ENCODE measurements at regions not wholly inside any gene's neighbourhood (a gene's known extent, or its start where the extent isn't known, plus 50 kb on each side); places are given as distances from the start of the nearest gene placed in this dataset.

- no peak for TF ChIP-seq CTCF (IDR thresholded peaks at IDR 0.05; ENCODE audit: extremely low read depth, low read depth, low read length)
- Histone ChIP-seq H3K36me3 (ENCODE audit: insufficient read depth, low read length) (no peaks in the 10 kb centered on the region), H3K4me1 (ENCODE audit: insufficient read depth, low read length) (peaks cover 13% of the 10 kb centered on the region), H2AFZ (ENCODE audit: low read length) (no peak overlapping the region), H3K9me3 (ENCODE audit: low read depth, low read length) (no peaks in the 10 kb centered on the region), H3K27me3 (ENCODE audit: insufficient read depth, low read length) (peaks cover 6% of the 10 kb centered on the region), H3K27ac (ENCODE audit: low read depth, low read length) (no peak overlapping the region), H3K79me2 (ENCODE audit: insufficient read depth, low read length) (no peaks in the 10 kb centered on the region), H3K4me2 (ENCODE audit: insufficient read depth, low read length) (no peak overlapping the region), H4K20me1 (ENCODE audit: insufficient read depth, low read length) (no peaks in the 10 kb centered on the region), H3K4me3 (ENCODE audit: insufficient read depth, low read length) (no peak overlapping the region)
- DNase-seq (ENCODE audit: insufficient read length, low spot score, missing footprints) = no peak
Observed at GRCh38 chr17:65362826-65363225, 198.6 kb downstream of the AXIN2 start.

- Histone ChIP-seq H3K79me2 (ENCODE audit: insufficient read depth, low read length) (no peaks in the 10 kb centered on the region), H3K4me1 (ENCODE audit: insufficient read depth, low read length) (peaks cover 13% of the 10 kb centered on the region), H4K20me1 (ENCODE audit: insufficient read depth, low read length) (no peaks in the 10 kb centered on the region), H3K4me3 (ENCODE audit: insufficient read depth, low read length) (no peak overlapping the region), H3K9me3 (ENCODE audit: low read depth, low read length) (no peaks in the 10 kb centered on the region), H3K36me3 (ENCODE audit: insufficient read depth, low read length) (no peaks in the 10 kb centered on the region), H2AFZ (ENCODE audit: low read length) (no peak overlapping the region), H3K27me3 (ENCODE audit: insufficient read depth, low read length) (no peaks in the 10 kb centered on the region), H3K27ac (ENCODE audit: low read depth, low read length) (no peak overlapping the region), H3K4me2 (ENCODE audit: insufficient read depth, low read length) (no peak overlapping the region)
- no peak for DNase-seq (ENCODE audit: insufficient read length, low spot score, missing footprints)
- TF ChIP-seq CTCF (IDR thresholded peaks at IDR 0.05; ENCODE audit: extremely low read depth, low read depth, low read length) = no peak
Observed at GRCh38 chr17:65360961-65361552, 200.4 kb downstream of the AXIN2 start.

GRCh38 chr17:65359016-65359415, 202.4 kb downstream of the AXIN2 start:
- no peak overlapping the region for H2AFZ ChIP-seq (ENCODE audit: low read length)
- peaks cover 18% of the 10 kb centered on the region for H3K4me1 ChIP-seq (ENCODE audit: insufficient read depth, low read length)

GRCh38 chr17:65356536-65356935, 204.9 kb downstream of the AXIN2 start:
- no peak for DNase-seq (ENCODE audit: insufficient read length, low spot score, missing footprints)
- no peaks in the 10 kb centered on the region for H3K27me3 ChIP-seq (ENCODE audit: insufficient read depth, low read length)
- no peaks in the 10 kb centered on the region for H4K20me1 ChIP-seq (ENCODE audit: insufficient read depth, low read length)
- H3K4me3 ChIP-seq (ENCODE audit: insufficient read depth, low read length) = no peak overlapping the region
- H3K4me2 ChIP-seq (ENCODE audit: insufficient read depth, low read length) = no peak overlapping the region
- TF ChIP-seq CTCF (IDR thresholded peaks at IDR 0.05; ENCODE audit: extremely low read depth, low read depth, low read length) = no peak
- no peaks in the 10 kb centered on the region for H3K9me3 ChIP-seq (ENCODE audit: low read depth, low read length)
- H2AFZ ChIP-seq (ENCODE audit: low read length) = no peak overlapping the region
- no peak overlapping the region for H3K27ac ChIP-seq (ENCODE audit: low read depth, low read length)
- peaks cover 18% of the 10 kb centered on the region for H3K4me1 ChIP-seq (ENCODE audit: insufficient read depth, low read length)
- H3K36me3 ChIP-seq (ENCODE audit: insufficient read depth, low read length) = no peaks in the 10 kb centered on the region
- H3K79me2 ChIP-seq (ENCODE audit: insufficient read depth, low read length) = no peaks in the 10 kb centered on the region

More at GRCh38 chr17:65359016-65359415, 202.4 kb downstream of the AXIN2 start:
- Histone ChIP-seq H3K9me3 (ENCODE audit: low read depth, low read length) (no peaks in the 10 kb centered on the region), H3K4me3 (ENCODE audit: insufficient read depth, low read length) (no peak overlapping the region), H3K4me2 (ENCODE audit: insufficient read depth, low read length) (peak overlapping the region; percentile 69), H4K20me1 (ENCODE audit: insufficient read depth, low read length) (no peaks in the 10 kb centered on the region), H3K36me3 (ENCODE audit: insufficient read depth, low read length) (no peaks in the 10 kb centered on the region), H3K79me2 (ENCODE audit: insufficient read depth, low read length) (no peaks in the 10 kb centered on the region), H3K27ac (ENCODE audit: low read depth, low read length) (no peak overlapping the region), H3K27me3 (ENCODE audit: insufficient read depth, low read length) (no peaks in the 10 kb centered on the region)
- no peak for TF ChIP-seq CTCF (IDR thresholded peaks at IDR 0.05; ENCODE audit: extremely low read depth, low read depth, low read length)
- DNase-seq (ENCODE audit: insufficient read length, low spot score, missing footprints) = peak; percentile 77
